ENCODE measurements at regions not wholly inside any gene's neighbourhood (a gene's known extent, or its start where the extent isn't known, plus 50 kb on each side); places are given as distances from the start of the nearest gene placed in this dataset.

GRCh38 chr3:187550446-187550845 is 119.7 kb downstream of the SST start:
- CTCF ChIA-PET, result interaction anchor here (0.8 to 4.0 kb wide), 3 partner anchors 10 to 231 kb away, joined by 3 to 15 read pairs (median 7); no protein-coding TSS in a partner anchor
- DNase-seq (ENCODE audit: low read depth), result no peak
- no peak overlapping the region for H3K4me3 ChIP-seq (ENCODE audit: low read depth, low read length)

GRCh38 chr3:187545366-187545765 is 124.8 kb downstream of the SST start:
- no peak for DNase-seq (ENCODE audit: low read depth)
- ChIA-PET POLR2A (no interaction called here), CTCF (interaction anchor here (0.8 kb wide), 1 partner anchor 21 kb away, joined by 4 read pairs; no protein-coding TSS in a partner anchor)
- no peak for TF ChIP-seq CTCF (IDR thresholded peaks at IDR 0.05; ENCODE audit: insufficient read depth, low read depth, low read length)
- Histone ChIP-seq H3K36me3 (ENCODE audit: control insufficient read depth, insufficient read depth, low read length) (no peaks in the 10 kb centered on the region), H3K4me3 (ENCODE audit: low read depth, low read length) (no peak overlapping the region), H3K27me3 (ENCODE audit: control insufficient read depth, insufficient read depth, low read length) (no peaks in the 10 kb centered on the region)

More at GRCh38 chr3:187550446-187550845, 119.7 kb downstream of the SST start:
- H3K27me3 ChIP-seq (ENCODE audit: control insufficient read depth, insufficient read depth, low read length), result no peaks in the 10 kb centered on the region
- POLR2A ChIA-PET, result no interaction called here
- H3K36me3 ChIP-seq (ENCODE audit: control insufficient read depth, insufficient read depth, low read length), result no peaks in the 10 kb centered on the region
- TF ChIP-seq CTCF (IDR thresholded peaks at IDR 0.05; ENCODE audit: insufficient read depth, low read depth, low read length), result no peak

- no peak overlapping the region for H3K4me3 ChIP-seq (ENCODE audit: low read depth, low read length)
- no peaks in the 10 kb centered on the region for H3K36me3 ChIP-seq (ENCODE audit: control insufficient read depth, insufficient read depth, low read length)
- DNase-seq (ENCODE audit: low read depth), result no peak
- no peaks in the 10 kb centered on the region for H3K27me3 ChIP-seq (ENCODE audit: control insufficient read depth, insufficient read depth, low read length)
- no peak for TF ChIP-seq CTCF (IDR thresholded peaks at IDR 0.05; ENCODE audit: insufficient read depth, low read depth, low read length)
- POLR2A ChIA-PET, result no interaction called here
- CTCF ChIA-PET, result interaction anchor here (1.0 kb wide), 1 partner anchor 12 kb away, joined by 3 read pairs; no protein-coding TSS in a partner anchor
Observed at GRCh38 chr3:187544326-187544725, 125.9 kb downstream of the SST start.

- no peak for DNase-seq (ENCODE audit: low read depth)
- ChIA-PET CTCF (no interaction called here), POLR2A (no interaction called here)
- H3K27me3 ChIP-seq (ENCODE audit: control insufficient read depth, insufficient read depth, low read length), result no peaks in the 10 kb centered on the region
- H3K36me3 ChIP-seq (ENCODE audit: control insufficient read depth, insufficient read depth, low read length), result no peaks in the 10 kb centered on the region
- no peak overlapping the region for H3K4me3 ChIP-seq (ENCODE audit: low read depth, low read length)
- TF ChIP-seq CTCF (IDR thresholded peaks at IDR 0.05; ENCODE audit: insufficient read depth, low read depth, low read length), result no peak
Observed at GRCh38 chr3:187540847-187541246, 129.3 kb downstream of the SST start.

- ChIA-PET CTCF (interaction anchor here (1.2 kb wide), 1 partner anchor 11 kb away, joined by 4 read pairs; no protein-coding TSS in a partner anchor), POLR2A (interaction anchor here (0.6 kb wide), 1 partner anchor 207 kb away, joined by 6 read pairs; no protein-coding TSS in a partner anchor)
- DNase-seq (ENCODE audit: low read depth), result no peak
Observed at GRCh38 chr3:187536185-187536584, 134.0 kb downstream of the SST start.

More at GRCh38 chr3:187536185-187536584, 134.0 kb downstream of the SST start:
- no peaks in the 10 kb centered on the region for H3K36me3 ChIP-seq (ENCODE audit: control insufficient read depth, insufficient read depth, low read length)
- no peaks in the 10 kb centered on the region for H3K27me3 ChIP-seq (ENCODE audit: control insufficient read depth, insufficient read depth, low read length)
- no peak overlapping the region for H3K4me3 ChIP-seq (ENCODE audit: low read depth, low read length)
- no peak for TF ChIP-seq CTCF (IDR thresholded peaks at IDR 0.05; ENCODE audit: insufficient read depth, low read depth, low read length)
